Psoas muscle (tissue), 7 donors: ENCODE measurements at regions not wholly inside any gene's neighbourhood (a gene's known extent, or its start where the extent isn't known, plus 50 kb on each side); places are given as distances from the start of the nearest gene placed in this dataset.

Source experiments
- ATAC-seq, 4 donors: fragments of 200-7000 bp; cut with Tn5 transposase; one replicate each; pipeline ENCODE4 v1.9.1; 2020; ENCODE audit warnings: moderate library complexity in 3 of 4, mild to moderate bottlenecking in 2 of 4
- DNase-seq, 2 donors: peaks; one replicate each; pipeline ENCODE4 v3.0.0-alpha.2; 2020
- H3K27ac ChIP-seq: fragments of 200-600 bp; one replicate; pipeline ENCODE4 v1.8.0; 2022
- H3K27me3 ChIP-seq, 3 donors: fragments of 200-600 bp in 1 of 3; one replicate each; pipeline versions ENCODE4 v1.6.1 to v1.8.0; 2013 to 2022; ENCODE audit warnings: low read length in 2 of 3, mild to moderate bottlenecking in 2 of 3, moderate library complexity in 1 of 3; ENCODE audit not compliant: insufficient read depth in 3 of 3
- H3K36me3 ChIP-seq, 2 donors: fragments of 200-600 bp in 1 of 2; one replicate each; pipeline versions ENCODE4 v1.6.1 to v1.8.0; 2013 to 2022; ENCODE audit warnings: low read depth in 1 of 2, mild to moderate bottlenecking in 1 of 2, moderate library complexity in 1 of 2; ENCODE audit not compliant: insufficient read depth in 1 of 2
- H3K4me1 ChIP-seq: fragments of 200-600 bp; one replicate; pipeline ENCODE4 v1.8.0; 2022
- H3K4me3 ChIP-seq: fragments of 200-600 bp; one replicate; pipeline ENCODE4 v1.8.0; 2022; ENCODE audit warnings: mild to moderate bottlenecking
- H3K9me3 ChIP-seq: fragments of 200-600 bp; one replicate; pipeline ENCODE4 v1.8.0; 2022
- WGBS, 3 donors: extraction: QIAGEN DNeasy Blood & Tissue Kit; methylation state at CpG; one replicate each; pipeline versions ENCODE4 v1.1.6 to v1.1.7; 2013; 5-methylcytosine and 5-hydroxymethylcytosine counted together
- intact Hi-C, 2 donors: fragments of 100-400 bp; cut with DNase I; formaldehyde crosslinking; loops; one replicate each; pipeline versions ENCODE4 v1.11.0 to v1.14.2; 2022
- TF ChIP-seq, protein P1 (sequence below): fragments of 200-600 bp; IDR thresholded peaks from one replicate; pipeline ENCODE4 v1.8.0; 2022; ENCODE audit warnings: antibody characterized with exemption
- donor health status: healthy with polysubstance abuse.
- donor health status: DM: no; HTN: no; CAD: no; lungs with moderate emphysema.
- donor health status: Bipolar disorder and iron deficiency.
- donor health status: healthy.
- donor health status: DM: yes; HTN: yes; CAD: no.
- donor health status: DM: no; HTN: no; CAD: no.
- donor health status: DM: yes; HTN: yes; CAD: no.

DNA sequence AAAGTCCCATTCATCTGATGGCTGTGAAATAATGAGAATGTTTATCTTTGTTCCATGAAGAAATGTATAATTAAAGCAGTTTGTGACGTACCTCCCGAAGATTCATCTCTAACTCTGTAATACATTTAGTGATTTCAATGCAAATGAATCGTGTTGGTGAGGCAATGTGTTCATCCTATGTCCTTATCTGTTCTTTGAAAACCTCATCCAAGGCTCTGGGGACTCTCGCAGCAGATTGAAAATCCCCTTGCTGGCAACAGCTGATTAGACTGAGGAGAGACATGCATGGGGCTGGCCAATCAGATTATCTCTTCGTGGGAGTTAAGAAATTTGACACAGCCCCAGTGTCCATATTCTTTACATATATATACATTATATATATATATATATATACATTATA is 1095.4 kb upstream of the EEF2KMT start:
- Histone ChIP-seq H3K36me3 (no peaks in the 10 kb centered on the region), H3K4me1 (no peaks in the 10 kb centered on the region), H3K9me3 (no peaks in the 10 kb centered on the region), H3K27me3 (no peaks in the 10 kb centered on the region), H3K27ac (no peak overlapping the region), H3K4me3 (no peak overlapping the region)
- ATAC-seq (no peak), DNase-seq (no peak)
- TF ChIP-seq, protein P1, sequence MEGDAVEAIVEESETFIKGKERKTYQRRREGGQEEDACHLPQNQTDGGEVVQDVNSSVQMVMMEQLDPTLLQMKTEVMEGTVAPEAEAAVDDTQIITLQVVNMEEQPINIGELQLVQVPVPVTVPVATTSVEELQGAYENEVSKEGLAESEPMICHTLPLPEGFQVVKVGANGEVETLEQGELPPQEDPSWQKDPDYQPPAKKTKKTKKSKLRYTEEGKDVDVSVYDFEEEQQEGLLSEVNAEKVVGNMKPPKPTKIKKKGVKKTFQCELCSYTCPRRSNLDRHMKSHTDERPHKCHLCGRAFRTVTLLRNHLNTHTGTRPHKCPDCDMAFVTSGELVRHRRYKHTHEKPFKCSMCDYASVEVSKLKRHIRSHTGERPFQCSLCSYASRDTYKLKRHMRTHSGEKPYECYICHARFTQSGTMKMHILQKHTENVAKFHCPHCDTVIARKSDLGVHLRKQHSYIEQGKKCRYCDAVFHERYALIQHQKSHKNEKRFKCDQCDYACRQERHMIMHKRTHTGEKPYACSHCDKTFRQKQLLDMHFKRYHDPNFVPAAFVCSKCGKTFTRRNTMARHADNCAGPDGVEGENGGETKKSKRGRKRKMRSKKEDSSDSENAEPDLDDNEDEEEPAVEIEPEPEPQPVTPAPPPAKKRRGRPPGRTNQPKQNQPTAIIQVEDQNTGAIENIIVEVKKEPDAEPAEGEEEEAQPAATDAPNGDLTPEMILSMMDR = no peak
- WGBS, 3 donors = 70 to 72% (median 72%) methylated on average over 5 of the region's 5 CpGs
- intact Hi-C loops = no loop called here

DNA sequence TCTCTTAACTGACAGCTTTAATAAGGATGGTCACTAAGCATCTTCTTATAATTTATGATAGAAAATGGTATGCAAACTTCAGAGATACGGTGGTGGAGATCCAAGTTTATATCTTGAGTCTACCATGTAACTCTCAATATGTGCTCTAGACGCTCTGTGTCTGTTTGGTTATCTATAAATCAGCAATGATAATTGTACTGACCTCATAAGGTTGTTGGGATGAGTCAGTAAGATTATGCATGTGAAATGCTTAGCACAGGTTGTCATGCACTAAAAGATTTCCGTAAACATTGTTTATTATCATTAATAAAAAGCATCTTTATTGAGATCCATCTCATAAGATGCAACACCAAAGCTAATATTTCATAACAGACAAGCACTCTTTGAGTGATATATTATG is 1094.9 kb upstream of the EEF2KMT start:
- DNase-seq (no peak), ATAC-seq (no peak)
- no peaks in the 10 kb centered on the region for H3K36me3 ChIP-seq
- H3K4me1 ChIP-seq = no peaks in the 10 kb centered on the region
- WGBS, 3 donors = 69 to 71% (median 70%) methylated on average over 3 of the region's 3 CpGs
- no peaks in the 10 kb centered on the region for H3K27me3 ChIP-seq
- no peak overlapping the region for H3K4me3 ChIP-seq
- H3K27ac ChIP-seq = no peak overlapping the region
- TF ChIP-seq, protein P1 = no peak
- H3K9me3 ChIP-seq = no peaks in the 10 kb centered on the region
- intact Hi-C loops = no loop called here

DNA sequence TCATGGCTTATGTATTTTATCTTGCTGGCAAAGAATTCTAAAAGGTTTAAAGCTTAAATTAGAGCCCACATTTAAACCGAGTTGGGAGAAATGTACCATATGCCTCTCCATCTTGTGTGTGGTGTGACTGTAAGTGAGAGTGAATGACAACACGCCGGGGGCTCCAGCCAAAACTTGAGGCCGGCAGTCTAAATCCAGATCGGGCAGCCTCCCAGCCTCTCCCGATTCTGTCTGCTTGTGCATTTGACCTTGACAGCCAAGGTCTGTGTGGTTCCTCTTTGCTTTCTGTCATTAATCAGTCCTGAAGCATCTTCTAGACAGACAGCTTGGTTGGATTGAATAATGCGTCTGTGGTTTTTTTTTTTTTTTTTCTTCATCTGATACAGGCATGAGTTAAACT is 1093.2 kb upstream of the EEF2KMT start:
- ATAC-seq (no peak), DNase-seq (no peak)
- Histone ChIP-seq H3K9me3 (no peaks in the 10 kb centered on the region), H3K27ac (no peak overlapping the region), H3K4me1 (no peaks in the 10 kb centered on the region), H3K27me3 (no peaks in the 10 kb centered on the region), H3K4me3 (no peak overlapping the region), H3K36me3 (no peaks in the 10 kb centered on the region)
- 78 to 83% (median 78%) methylated on average over 7 of the region's 7 CpGs for WGBS, 3 donors
- TF ChIP-seq, protein P1 = no peak
- intact Hi-C loops = no loop called here

DNA sequence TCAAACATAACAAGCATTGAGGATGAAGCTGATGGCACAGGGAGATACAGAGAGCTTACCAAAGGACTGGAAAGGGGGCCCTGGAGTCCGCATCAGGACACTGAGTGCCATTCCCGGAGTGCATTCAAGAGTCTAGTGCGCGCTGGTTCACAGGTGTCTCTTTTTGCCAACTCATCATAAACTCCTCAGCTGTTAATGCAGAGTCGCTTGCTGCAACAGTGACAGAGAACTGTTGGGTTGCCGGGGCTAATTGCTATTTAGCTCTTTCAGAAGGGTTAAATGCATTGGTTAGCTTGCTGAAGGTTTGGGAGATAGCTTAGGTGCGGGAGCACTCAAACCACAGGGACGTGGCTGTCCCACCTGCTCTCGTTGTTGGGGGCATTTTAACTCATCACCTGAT is 1091.6 kb upstream of the EEF2KMT start:
- H3K4me3 ChIP-seq = no peak overlapping the region
- no peak overlapping the region for H3K27ac ChIP-seq
- TF ChIP-seq, protein P1 = no peak
- WGBS, 3 donors = 75 to 78% (median 78%) methylated on average over 9 of the region's 9 CpGs
- H3K9me3 ChIP-seq = no peaks in the 10 kb centered on the region
- intact Hi-C loops = no loop called here
- no peaks in the 10 kb centered on the region for H3K4me1 ChIP-seq
- DNase-seq (no peak), ATAC-seq (no peak)
- H3K36me3 ChIP-seq = no peaks in the 10 kb centered on the region
- H3K27me3 ChIP-seq = no peaks in the 10 kb centered on the region

DNA sequence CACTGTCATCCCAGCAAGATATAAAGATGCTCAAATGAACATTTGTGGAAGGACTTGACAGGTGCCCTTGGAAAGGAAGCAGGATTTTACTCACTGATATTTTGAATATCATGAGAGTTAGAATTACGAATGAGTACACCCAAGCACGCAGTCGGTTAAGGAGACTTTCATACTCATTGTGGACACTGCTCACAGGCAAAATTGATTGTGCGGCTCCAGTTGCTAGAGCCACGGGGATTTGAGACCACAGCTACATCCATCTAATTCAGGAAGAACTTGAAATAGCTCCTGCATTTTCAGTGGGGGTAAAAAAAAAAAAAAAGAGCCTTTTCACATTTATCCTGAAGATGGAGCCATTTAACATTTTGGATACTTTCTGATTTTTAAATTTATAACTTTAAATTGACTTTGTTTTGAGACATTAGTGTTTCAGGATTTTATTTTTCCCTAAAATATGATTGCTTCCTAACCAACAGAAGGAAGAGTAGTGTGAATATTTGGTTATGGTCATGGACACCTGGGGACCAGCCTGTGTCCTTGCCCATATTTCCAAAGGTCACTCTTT is 1080.1 kb upstream of the EEF2KMT start:
- ATAC-seq (no peak), DNase-seq (no peak)
- Histone ChIP-seq H3K27me3 (no peaks in the 10 kb centered on the region), H3K4me1 (no peaks in the 10 kb centered on the region), H3K27ac (no peak overlapping the region), H3K36me3 (no peaks in the 10 kb centered on the region), H3K9me3 (no peaks in the 10 kb centered on the region), H3K4me3 (no peak overlapping the region)
- WGBS, 3 donors = 71 to 77% (median 74%) methylated on average over 5 of the region's 5 CpGs
- TF ChIP-seq, protein P1 = no peak
- intact Hi-C loops = loop anchor here in 1 of 2 donors (10.0 kb wide), 1 partner anchor 57 kb away; no protein-coding TSS in a partner anchor
